ENCODE measurements at regions not wholly inside any gene's neighbourhood (a gene's known extent, or its start where the extent isn't known, plus 50 kb on each side); places are given as distances from the start of the nearest gene placed in this dataset.

- peaks cover 0 to 5% (median 0%) of the 10 kb centered on the region in 7 donors for H3K9me3 Mint-ChIP-seq
- intact Hi-C loops (cut with micrococcal nuclease), result no loop called here
- no peak overlapping the region for H3K27ac Mint-ChIP-seq
- no peaks in the 10 kb centered on the region for H4K20me1 ChIP-seq (ENCODE audit: insufficient read depth, low read length)
- DNase-seq, result no peak
- no peaks in the 10 kb centered on the region for H3K79me2 ChIP-seq (ENCODE audit: insufficient read depth, low read length)
- no peak for TF ChIP-seq CTCF (IDR thresholded peaks at IDR 0.05)
- H3K4me2 ChIP-seq (replicated peaks; ENCODE audit: extremely low read depth, low read length, poor library complexity, severe bottlenecking), result no peak overlapping the region
- no peaks in the 10 kb centered on the region for H3K9me3 ChIP-seq (replicated peaks in 1 of 2; ENCODE audit: control insufficient read depth in 1 of 2, insufficient read depth in 1 of 2, low read length in 2 of 2)
- WGBS (ENCODE audit: insufficient coverage), result no CpG with 5 or more reads among the region's 2 CpGs
- peaks cover 4 to 21% of the 10 kb centered on the region in 2 donors for H3K27me3 ChIP-seq (ENCODE audit: control insufficient read depth in 2 of 2, insufficient read depth in 2 of 2, low read length in 2 of 2)
- H3K4me3 Mint-ChIP-seq, result no peak overlapping the region
- H3K4me1 Mint-ChIP-seq, result no peaks in the 10 kb centered on the region
- no peaks in the 10 kb centered on the region for H3K36me3 ChIP-seq (replicated peaks in 1 of 2; ENCODE audit: control insufficient read depth in 1 of 2, insufficient read depth in 2 of 2, low read length in 2 of 2)
- H3K4me1 ChIP-seq (ENCODE audit: control insufficient read depth in 1 of 2, insufficient read depth in 2 of 2, low read length in 2 of 2), result no peaks in the 10 kb centered on the region
- H3K4me3 ChIP-seq (replicated peaks in 1 of 3; ENCODE audit: low read depth in 2 of 3, low read length in 3 of 3), result no peak overlapping the region
- no peak overlapping the region for H3K9ac ChIP-seq (ENCODE audit: insufficient read depth, low read length, poor library complexity, severe bottlenecking)
- no peaks in the 10 kb centered on the region for H3K36me3 Mint-ChIP-seq
- no peak overlapping the region for H2AFZ ChIP-seq (ENCODE audit: insufficient read depth, low read depth, low read length, poor library complexity, severe bottlenecking)
- peaks cover 10 to 29% (median 14%) of the 10 kb centered on the region in 3 donors for H3K27me3 Mint-ChIP-seq (ENCODE audit: low read depth in 3 of 3)
- H3K27ac ChIP-seq (ENCODE audit: low read depth in 1 of 2, low read length in 2 of 2), result no peak overlapping the region
Measured at GRCh38 chr18:75912829-75913228, 485.3 kb upstream of the SMIM21 start.

- no peak for DNase-seq
- H2AFZ ChIP-seq (ENCODE audit: insufficient read depth, low read depth, low read length, poor library complexity, severe bottlenecking), result no peak overlapping the region
- intact Hi-C loops (cut with micrococcal nuclease), result no loop called here
- H3K36me3 Mint-ChIP-seq, result no peaks in the 10 kb centered on the region
- peaks cover 3 to 17% (median 5%) of the 10 kb centered on the region in 7 donors for H3K9me3 Mint-ChIP-seq
- H3K9ac ChIP-seq (ENCODE audit: insufficient read depth, low read length, poor library complexity, severe bottlenecking), result no peak overlapping the region
- no peaks in the 10 kb centered on the region for H4K20me1 ChIP-seq (ENCODE audit: insufficient read depth, low read length)
- no peak for TF ChIP-seq CTCF (IDR thresholded peaks at IDR 0.05)
- H3K4me3 Mint-ChIP-seq, result no peak overlapping the region
- no peaks in the 10 kb centered on the region for H3K4me1 ChIP-seq (ENCODE audit: control insufficient read depth in 1 of 2, insufficient read depth in 2 of 2, low read length in 2 of 2)
- no peak overlapping the region for H3K27ac ChIP-seq (ENCODE audit: low read depth in 1 of 2, low read length in 2 of 2)
- H3K4me1 Mint-ChIP-seq, result no peaks in the 10 kb centered on the region
- H3K9me3 ChIP-seq (replicated peaks in 1 of 2; ENCODE audit: control insufficient read depth in 1 of 2, insufficient read depth in 1 of 2, low read length in 2 of 2), result peaks cover 0 to 4% of the 10 kb centered on the region in 2 donors
- no peaks in the 10 kb centered on the region for H3K36me3 ChIP-seq (replicated peaks in 1 of 2; ENCODE audit: control insufficient read depth in 1 of 2, insufficient read depth in 2 of 2, low read length in 2 of 2)
- no peaks in the 10 kb centered on the region for H3K27me3 ChIP-seq (ENCODE audit: control insufficient read depth in 2 of 2, insufficient read depth in 2 of 2, low read length in 2 of 2)
- 93% methylated on average over 14 of the region's 15 CpGs for WGBS (ENCODE audit: insufficient coverage)
- no peak overlapping the region for H3K4me2 ChIP-seq (replicated peaks; ENCODE audit: extremely low read depth, low read length, poor library complexity, severe bottlenecking)
- H3K27ac Mint-ChIP-seq, result no peak overlapping the region
- no peaks in the 10 kb centered on the region for H3K79me2 ChIP-seq (ENCODE audit: insufficient read depth, low read length)
- peaks cover 0 to 6% (median 1%) of the 10 kb centered on the region in 3 donors for H3K27me3 Mint-ChIP-seq (ENCODE audit: low read depth in 3 of 3)
- H3K4me3 ChIP-seq (replicated peaks in 1 of 3; ENCODE audit: low read depth in 2 of 3, low read length in 3 of 3), result no peak overlapping the region
Measured at GRCh38 chr18:75904416-75904815, 476.9 kb upstream of the SMIM21 start.
